ENCODE measurements at regions not wholly inside any gene's neighbourhood (a gene's known extent, or its start where the extent isn't known, plus 50 kb on each side); places are given as distances from the start of the nearest gene placed in this dataset.

GRCh38 chr1:58997637-58998036 lies 213.8 kb upstream of the JUN start:
- in situ Hi-C loops (cut with MboI): no loop called here
- ChIA-PET CTCF (ENCODE audit: low intra/inter-chr PET ratio) (no interaction called here), POLR2A (no interaction called here)
- ATAC-seq (no peak), FAIRE-seq (no peak), DNase-seq (ENCODE audit: extremely low read depth in 1 of 4, low spot score in 3 of 4) (no peak)
- no peak overlapping the region for H3K27ac ChIP-seq (ENCODE audit: extremely low read depth, low read depth, low read length)
- H3K9ac ChIP-seq (ENCODE audit: insufficient read depth in 1 of 2, low read depth in 2 of 2, low read length in 2 of 2): no peak overlapping the region
- 0 out of 5 replicates have a peak, but pooled peaks cover 0 to 3% of the 10 kb centered on the region in 2 experiments for H3K4me1 ChIP-seq (replicated peaks in 1 of 2; ENCODE audit: control insufficient read depth in 2 of 2, insufficient read depth in 2 of 2, low read length in 2 of 2)
- H3K4me3 ChIP-seq: no peak overlapping the region
- BruUV-seq (replicated peaks): no TSS peak
- 50% methylated on average over 1 of the region's 1 CpG for WGBS (ENCODE audit: insufficient coverage, low coverage, missing lambda C conversion rate)
- H3K9me3 ChIP-seq (replicated peaks; ENCODE audit: control insufficient read depth, insufficient read depth, low read depth, low read length): no peaks in the 10 kb centered on the region
- no peaks in the 10 kb centered on the region for H4K20me1 ChIP-seq (replicated peaks; ENCODE audit: control insufficient read depth, insufficient read depth, low read length)
- peaks cover 0 to 2% of the 10 kb centered on the region in 2 experiments; a peak in 1 of 5 replicates for H3K27me3 ChIP-seq (ENCODE audit: control insufficient read depth in 2 of 2, insufficient read depth in 2 of 2, low read length in 2 of 2)
- no peaks in the 10 kb centered on the region for H3K36me3 ChIP-seq (ENCODE audit: control insufficient read depth, insufficient read depth, low read length)
- intact Hi-C loops (cut with micrococcal nuclease): no loop called here
- no peak for TF ChIP-seq KLF6 (CRISPR knock-in tag; IDR thresholded peaks at IDR 0.05; ENCODE audit: borderline replicate concordance)
- no peak overlapping the region for H2AFZ ChIP-seq (ENCODE audit: low read depth, low read length)
- H3K79me2 ChIP-seq (ENCODE audit: control insufficient read depth, insufficient read depth, low read length): no peaks in the 10 kb centered on the region
- H3K4me2 ChIP-seq (ENCODE audit: insufficient read depth, low read length): no peak overlapping the region
- no peaks in the 10 kb centered on the region for H3K9me1 ChIP-seq (ENCODE audit: control insufficient read depth, insufficient read depth, low read length)

GRCh38 chr1:58999676-59000075 lies 215.8 kb upstream of the JUN start:
- H3K36me3 ChIP-seq (ENCODE audit: control insufficient read depth, insufficient read depth, low read length): no peaks in the 10 kb centered on the region
- H3K27me3 ChIP-seq (ENCODE audit: control insufficient read depth in 2 of 2, insufficient read depth in 2 of 2, low read length in 2 of 2): no peaks in the 10 kb centered on the region
- H3K9me3 ChIP-seq (replicated peaks; ENCODE audit: control insufficient read depth, insufficient read depth, low read depth, low read length): no peaks in the 10 kb centered on the region
- FAIRE-seq: peak; percentile 11
- H3K9me1 ChIP-seq (ENCODE audit: control insufficient read depth, insufficient read depth, low read length): no peaks in the 10 kb centered on the region
- no TSS peak for BruUV-seq (replicated peaks)
- H3K79me2 ChIP-seq (ENCODE audit: control insufficient read depth, insufficient read depth, low read length): no peaks in the 10 kb centered on the region
- no peak overlapping the region for H3K4me2 ChIP-seq (ENCODE audit: insufficient read depth, low read length)
- in situ Hi-C loops (cut with MboI) (no loop called here), intact Hi-C loops (cut with micrococcal nuclease) (loop anchor here (10.0 kb wide), 1 partner anchor 215 kb away; the partner anchor contains the start of gene JUN)
- no peak for ATAC-seq
- WGBS (ENCODE audit: insufficient coverage, low coverage, missing lambda C conversion rate): 7% methylated on average over 8 of the region's 8 CpGs
- CTCF ChIA-PET (ENCODE audit: low intra/inter-chr PET ratio): no interaction called here
- DNase-seq (ENCODE audit: extremely low read depth in 1 of 4, low spot score in 3 of 4): peak in 1 of 4 experiments; percentile 34
- H3K9ac ChIP-seq (ENCODE audit: insufficient read depth in 1 of 2, low read depth in 2 of 2, low read length in 2 of 2): no peak overlapping the region
- no peak overlapping the region for H3K27ac ChIP-seq (ENCODE audit: extremely low read depth, low read depth, low read length)
- H2AFZ ChIP-seq (ENCODE audit: low read depth, low read length): no peak overlapping the region
- POLR2A ChIA-PET: interaction anchor here (0.6 to 1.6 kb wide), 6 partner anchors 9 to 503 kb away, joined by 3 to 5 read pairs (median 4); no protein-coding TSS in a partner anchor
- 0 out of 5 replicates have a peak, but pooled peaks cover 0 to 3% of the 10 kb centered on the region in 2 experiments for H3K4me1 ChIP-seq (replicated peaks in 1 of 2; ENCODE audit: control insufficient read depth in 2 of 2, insufficient read depth in 2 of 2, low read length in 2 of 2)
- H4K20me1 ChIP-seq (replicated peaks; ENCODE audit: control insufficient read depth, insufficient read depth, low read length): no peaks in the 10 kb centered on the region
- no peak overlapping the region for H3K4me3 ChIP-seq
- no peak for TF ChIP-seq NR2C2 (CRISPR knock-in tag; IDR thresholded peaks at IDR 0.05)
- TF ChIP-seq NR2C2 (tag; IDR thresholded peaks at IDR 0.05): peak; percentile 36; the same call in 1 of the 2 replicates
- peak in 1 of 2 experiments; percentile 93; a peak in 2 of 4 replicates for TF ChIP-seq RCOR1 (IDR thresholded peaks at IDR 0.05; ENCODE audit: borderline replicate concordance in 1 of 2, low read depth in 2 of 2, low read length in 2 of 2)
- TF ChIP-seq JUND (IDR thresholded peaks at IDR 0.05; ENCODE audit: borderline replicate concordance, low read depth, low read length): peak; percentile 41; the same call in 1 of the 2 replicates
- peak; percentile 40; the same call in 1 of the 3 replicates for TF ChIP-seq JUND (tag; IDR thresholded peaks at IDR 0.05; ENCODE audit: borderline replicate concordance, low read depth, low read length)
- TF ChIP-seq CBFA2T3 (IDR thresholded peaks at IDR 0.05): peak; percentile 44; the same call in 1 of the 2 replicates
- no peak for TF ChIP-seq ZFPM2 (CRISPR knock-in tag; IDR thresholded peaks at IDR 0.05)
- TF ChIP-seq PBX2 (CRISPR knock-in tag; IDR thresholded peaks at IDR 0.05; ENCODE audit: low read depth): no peak
- peak; percentile 58 for TF ChIP-seq PBX2 (tag; conservative IDR thresholded peaks at IDR 0.05; ENCODE audit: low read depth)
- TF ChIP-seq NCOR1 (IDR thresholded peaks at IDR 0.05): 0 out of 2 replicates have a peak, but pooled peaks have one; percentile 23
- peak; percentile 89 for TF ChIP-seq MEIS2 (IDR thresholded peaks at IDR 0.05; ENCODE audit: partially characterized antibody)
- TF ChIP-seq EP300 (IDR thresholded peaks at IDR 0.05; ENCODE audit: low read length): peak; percentile 11; the same call in 1 of the 2 replicates
- TF ChIP-seq HIVEP1 (CRISPR knock-in tag; IDR thresholded peaks at IDR 0.05): no peak
- peak; percentile 16 to 64; a peak in 2 of 4 replicates for TF ChIP-seq FOXA3 (CRISPR knock-in tag; conservative IDR thresholded peaks at IDR 0.05 in 1 of 2, IDR thresholded peaks at IDR 0.05 in 1 of 2)
